ENCODE measurements at regions not wholly inside any gene's neighbourhood (a gene's known extent, or its start where the extent isn't known, plus 50 kb on each side); places are given as distances from the start of the nearest gene placed in this dataset.

DNA sequence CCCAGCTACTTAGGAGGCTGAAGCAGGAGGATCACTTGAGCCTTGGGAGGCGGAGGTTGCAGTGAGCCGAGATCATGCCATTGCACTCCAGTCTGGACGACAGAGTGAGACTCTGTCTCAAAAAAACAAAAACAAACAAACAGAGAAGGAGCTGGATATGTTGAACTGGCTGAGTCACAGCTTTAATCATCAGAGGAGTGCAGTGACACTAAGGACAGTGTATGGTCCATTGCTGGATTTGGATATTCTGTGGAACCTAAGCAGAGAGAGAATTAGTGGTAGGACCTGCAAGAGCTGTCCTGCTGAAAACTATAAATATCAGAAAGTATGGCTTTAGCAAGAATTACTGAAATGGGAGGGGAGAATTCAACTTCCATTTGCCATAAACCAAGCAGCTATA is 163.0 kb upstream of the PELI2 start:
- CTCF ChIA-PET = no interaction called here
- no peaks in the 10 kb centered on the region for H3K9me3 Mint-ChIP-seq
- Histone ChIP-seq H3K9me3 (ENCODE audit: control insufficient read depth in 1 of 2, insufficient read depth in 1 of 2, low read length in 2 of 2) (no peaks in the 10 kb centered on the region), H3K4me1 (ENCODE audit: insufficient read depth, low read length) (no peaks in the 10 kb centered on the region), H3K27me3 (ENCODE audit: control insufficient read depth in 1 of 2, insufficient read depth in 2 of 2, low read length in 2 of 2) (no peaks in the 10 kb centered on the region), H3K4me3 (ENCODE audit: low read length) (no peak overlapping the region), H3K27ac (ENCODE audit: low read depth in 1 of 2, low read length in 2 of 2) (no peak overlapping the region), H3K36me3 (ENCODE audit: insufficient read depth, low read length) (no peaks in the 10 kb centered on the region)
- no peaks in the 10 kb centered on the region for H3K36me3 Mint-ChIP-seq (ENCODE audit: low read depth)
- no peaks in the 10 kb centered on the region for H3K4me1 Mint-ChIP-seq (ENCODE audit: low read depth)
- DNase-seq (no peak), ATAC-seq (ENCODE audit: poor library complexity) (no peak)
- intact Hi-C loops (cut with DNase I, micrococcal nuclease) = no loop called here
- peaks cover 17% of the 10 kb centered on the region for H3K27me3 Mint-ChIP-seq
- no peak overlapping the region for H3K27ac Mint-ChIP-seq
- POLR2A ChIA-PET = no interaction called here
- TF ChIP-seq, protein P1, sequence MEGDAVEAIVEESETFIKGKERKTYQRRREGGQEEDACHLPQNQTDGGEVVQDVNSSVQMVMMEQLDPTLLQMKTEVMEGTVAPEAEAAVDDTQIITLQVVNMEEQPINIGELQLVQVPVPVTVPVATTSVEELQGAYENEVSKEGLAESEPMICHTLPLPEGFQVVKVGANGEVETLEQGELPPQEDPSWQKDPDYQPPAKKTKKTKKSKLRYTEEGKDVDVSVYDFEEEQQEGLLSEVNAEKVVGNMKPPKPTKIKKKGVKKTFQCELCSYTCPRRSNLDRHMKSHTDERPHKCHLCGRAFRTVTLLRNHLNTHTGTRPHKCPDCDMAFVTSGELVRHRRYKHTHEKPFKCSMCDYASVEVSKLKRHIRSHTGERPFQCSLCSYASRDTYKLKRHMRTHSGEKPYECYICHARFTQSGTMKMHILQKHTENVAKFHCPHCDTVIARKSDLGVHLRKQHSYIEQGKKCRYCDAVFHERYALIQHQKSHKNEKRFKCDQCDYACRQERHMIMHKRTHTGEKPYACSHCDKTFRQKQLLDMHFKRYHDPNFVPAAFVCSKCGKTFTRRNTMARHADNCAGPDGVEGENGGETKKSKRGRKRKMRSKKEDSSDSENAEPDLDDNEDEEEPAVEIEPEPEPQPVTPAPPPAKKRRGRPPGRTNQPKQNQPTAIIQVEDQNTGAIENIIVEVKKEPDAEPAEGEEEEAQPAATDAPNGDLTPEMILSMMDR (IDR thresholded peaks at IDR 0.05) = no peak
- H3K4me3 Mint-ChIP-seq = no peak overlapping the region

DNA sequence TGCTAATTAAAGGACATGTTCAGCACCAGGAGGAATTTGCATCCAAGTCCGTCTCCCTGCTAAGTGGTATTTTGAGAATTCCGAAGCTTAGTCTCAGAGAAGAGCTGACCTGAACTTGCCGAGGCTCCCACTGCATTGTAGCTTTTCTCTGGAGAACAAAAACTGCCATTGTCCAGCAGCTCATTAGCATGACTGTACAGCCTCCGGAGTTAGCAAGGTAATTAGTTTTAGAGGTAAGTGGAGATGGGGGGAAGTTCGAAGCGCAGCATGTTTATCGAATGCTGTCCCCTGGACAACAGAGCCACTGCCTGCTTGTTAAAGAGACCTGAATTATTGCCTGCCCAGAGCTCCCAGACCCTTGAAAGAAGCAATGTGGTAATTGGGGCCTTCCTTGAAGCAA is 160.3 kb upstream of the PELI2 start:
- no peak overlapping the region for H3K27ac Mint-ChIP-seq
- ChIA-PET CTCF (no interaction called here), POLR2A (no interaction called here)
- DNase-seq = no peak
- no peaks in the 10 kb centered on the region for H3K9me3 ChIP-seq (ENCODE audit: control insufficient read depth in 1 of 2, insufficient read depth in 1 of 2, low read length in 2 of 2)
- no peak overlapping the region for H3K27ac ChIP-seq (ENCODE audit: low read depth in 1 of 2, low read length in 2 of 2)
- H3K36me3 ChIP-seq (ENCODE audit: insufficient read depth, low read length) = no peaks in the 10 kb centered on the region
- H3K4me1 ChIP-seq (ENCODE audit: insufficient read depth, low read length) = no peaks in the 10 kb centered on the region
- intact Hi-C loops (cut with DNase I, micrococcal nuclease) = no loop called here
- no peak for ATAC-seq (ENCODE audit: poor library complexity)
- peaks cover 15% of the 10 kb centered on the region for H3K27me3 Mint-ChIP-seq
- TF ChIP-seq, protein P1 (IDR thresholded peaks at IDR 0.05) = no peak
- H3K4me3 Mint-ChIP-seq = no peak overlapping the region
- H3K27me3 ChIP-seq (ENCODE audit: control insufficient read depth in 1 of 2, insufficient read depth in 2 of 2, low read length in 2 of 2) = no peaks in the 10 kb centered on the region
- no peak overlapping the region for H3K4me3 ChIP-seq (ENCODE audit: low read length)
- H3K36me3 Mint-ChIP-seq (ENCODE audit: low read depth) = no peaks in the 10 kb centered on the region
- H3K4me1 Mint-ChIP-seq (ENCODE audit: low read depth) = no peaks in the 10 kb centered on the region
- H3K9me3 Mint-ChIP-seq = no peaks in the 10 kb centered on the region

DNA sequence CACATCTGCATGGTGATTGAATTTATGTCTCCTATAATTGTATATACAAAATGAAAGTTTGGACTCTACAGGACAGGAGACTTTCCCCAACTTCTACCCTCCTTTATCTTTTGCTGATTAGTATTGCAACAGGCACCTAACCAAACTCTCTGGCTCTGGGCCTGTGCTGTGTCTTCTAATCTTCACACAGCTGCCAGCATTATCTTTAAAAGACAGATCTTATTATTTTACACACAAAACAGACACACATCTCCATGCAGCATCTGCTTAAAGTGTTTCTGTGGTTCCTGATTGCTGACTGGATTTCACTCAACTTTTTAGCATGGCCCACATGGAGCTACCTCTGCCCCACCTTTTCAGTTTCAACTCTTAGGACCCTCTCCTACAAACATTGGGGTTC is 154.9 kb upstream of the PELI2 start:
- no peak overlapping the region for H3K27ac ChIP-seq (ENCODE audit: low read depth in 1 of 2, low read length in 2 of 2)
- ChIA-PET CTCF (interaction anchor here (0.9 kb wide), 1 partner anchor 10 kb away, joined by 3 read pairs; no protein-coding TSS in a partner anchor), POLR2A (interaction anchor here (0.8 kb wide), 1 partner anchor 155 kb away, joined by 3 read pairs; the partner anchor contains the start of gene PELI2)
- no peak overlapping the region for H3K4me3 Mint-ChIP-seq
- no peak overlapping the region for H3K4me3 ChIP-seq (ENCODE audit: low read length)
- TF ChIP-seq, protein P1 (IDR thresholded peaks at IDR 0.05) = no peak
- H3K9me3 Mint-ChIP-seq = no peaks in the 10 kb centered on the region
- peaks cover 14% of the 10 kb centered on the region for H3K27me3 Mint-ChIP-seq
- ATAC-seq (ENCODE audit: poor library complexity) (no peak), DNase-seq (no peak)
- H3K36me3 Mint-ChIP-seq (ENCODE audit: low read depth) = no peaks in the 10 kb centered on the region
- H3K27me3 ChIP-seq (ENCODE audit: control insufficient read depth in 1 of 2, insufficient read depth in 2 of 2, low read length in 2 of 2) = no peaks in the 10 kb centered on the region
- H3K4me1 Mint-ChIP-seq (ENCODE audit: low read depth) = no peaks in the 10 kb centered on the region
- H3K36me3 ChIP-seq (ENCODE audit: insufficient read depth, low read length) = no peaks in the 10 kb centered on the region
- no peaks in the 10 kb centered on the region for H3K9me3 ChIP-seq (ENCODE audit: control insufficient read depth in 1 of 2, insufficient read depth in 1 of 2, low read length in 2 of 2)
- no peak overlapping the region for H3K27ac Mint-ChIP-seq
- intact Hi-C loops (cut with DNase I, micrococcal nuclease) = no loop called here
- no peaks in the 10 kb centered on the region for H3K4me1 ChIP-seq (ENCODE audit: insufficient read depth, low read length)
